HEK293 (cell line): ENCODE measurements at regions not wholly inside any gene's neighbourhood (a gene's known extent, or its start where the extent isn't known, plus 50 kb on each side); places are given as distances from the start of the nearest gene placed in this dataset.

Source experiments
- CTCF ChIA-PET: fragments of 350-600 bp; formaldehyde crosslinking; extraction: SDS; loops from one replicate; lab custom pipeline; 2021; ENCODE audit warnings: antibody characterized with exemption; lab: Yijun Ruan, JAX
- POLR2A ChIA-PET: fragments of 300-600 bp; formaldehyde crosslinking; extraction: SDS; loops from one replicate; lab custom pipeline; 2020; ENCODE audit warnings: antibody characterized with exemption, inconsistent platforms; lab: Yijun Ruan, JAX
- H3K27ac ChIP-seq: fragments of 200-500 bp; sonication (Bioruptor generic); 2 replicates; pipeline ENCODE4 v1.5.1; 2014; ENCODE audit warnings: low read depth, low read length, control low read depth, inconsistent platforms; ENCODE audit errors: extremely low read depth
- H3K36me3 ChIP-seq, 2 experiments: fragments of 200-500 bp in 1 of 2; sonication (Bioruptor generic) in 1 of 2; 1 replicate in 1 of 2; 2 replicates in 1 of 2; pipeline ENCODE4 v1.5.1; 2014 to 2017; ENCODE audit warnings: inconsistent platforms in 2 of 2, low read length in 2 of 2; ENCODE audit not compliant: control insufficient read depth in 2 of 2, insufficient read depth in 1 of 2
- H3K4me1 ChIP-seq: fragments of 200-500 bp; sonication (Bioruptor generic); 2 replicates; pipeline ENCODE4 v1.5.1; 2014; ENCODE audit warnings: mild to moderate bottlenecking, low read length, inconsistent platforms; ENCODE audit not compliant: control insufficient read depth, insufficient read depth
- H3K4me3 ChIP-seq: 2 replicates; pipeline ENCODE4 v1.5.1; 2011; ENCODE audit warnings: low read depth, mild to moderate bottlenecking, control low read depth, low read length, moderate library complexity
- H3K9me3 ChIP-seq: fragments of 200-500 bp; sonication (Bioruptor generic); 2 replicates; pipeline ENCODE4 v1.5.1; 2014; ENCODE audit warnings: low read depth, low read length, inconsistent platforms; ENCODE audit not compliant: control insufficient read depth, insufficient read depth
- BCL11A ChIP-seq: fragments of 450-650 bp; formaldehyde crosslinking; IDR thresholded peaks from 2 replicates; pipeline ENCODE4 v1.5.1; 2016; ENCODE audit warnings: low read depth, missing biosample characterization, missing genetic modification characterization
- MEIS1 ChIP-seq: sonication (generic); formaldehyde crosslinking; IDR thresholded peaks from 2 replicates; pipeline ENCODE4 v1.8.1; 2022; ENCODE audit warnings: missing genetic modification reagents, mild to moderate bottlenecking, borderline replicate concordance
- MYNN ChIP-seq: fragments of 450-650 bp; formaldehyde crosslinking; IDR thresholded peaks from 2 replicates; pipeline ENCODE4 v1.5.1; 2016; ENCODE audit warnings: missing biosample characterization, missing genetic modification characterization, borderline replicate concordance
- SP7 ChIP-seq: fragments of 450-650 bp; formaldehyde crosslinking; IDR thresholded peaks from 2 replicates; pipeline ENCODE4 v1.5.1; 2016; ENCODE audit warnings: missing biosample characterization, missing genetic modification characterization
- TRIM28 ChIP-seq: IDR thresholded peaks from 2 replicates; pipeline ENCODE4 v1.6.1; 2011; ENCODE audit warnings: low read length, control low read depth, borderline replicate concordance
- ZBTB8A ChIP-seq: fragments of 450-650 bp; formaldehyde crosslinking; IDR thresholded peaks from 2 replicates; pipeline ENCODE4 v1.5.1; 2016; ENCODE audit warnings: missing biosample characterization, missing genetic modification characterization
- ZNF16 ChIP-seq: fragments of 450-650 bp; formaldehyde crosslinking; IDR thresholded peaks from 2 replicates; pipeline ENCODE4 v1.5.1; 2016; ENCODE audit warnings: low read depth, missing biosample characterization, missing genetic modification characterization
- ZNF2 ChIP-seq: fragments of 450-650 bp; formaldehyde crosslinking; IDR thresholded peaks from 2 replicates; pipeline ENCODE4 v1.5.1; 2016; ENCODE audit warnings: missing biosample characterization, missing genetic modification characterization
- ZNF211 ChIP-seq: fragments of 450-650 bp; formaldehyde crosslinking; IDR thresholded peaks from 2 replicates; pipeline ENCODE4 v1.5.1; 2016; ENCODE audit warnings: low read depth, missing biosample characterization, missing genetic modification characterization
- ZNF248 ChIP-seq: fragments of 450-650 bp; formaldehyde crosslinking; IDR thresholded peaks from 2 replicates; pipeline ENCODE4 v1.5.1; 2017; ENCODE audit warnings: missing biosample characterization, missing genetic modification characterization
- ZNF48 ChIP-seq: fragments of 450-650 bp; formaldehyde crosslinking; IDR thresholded peaks from 2 replicates; pipeline ENCODE4 v1.5.1; 2016; ENCODE audit warnings: missing biosample characterization, missing genetic modification characterization
- ZNF514 ChIP-seq: fragments of 450-650 bp; formaldehyde crosslinking; IDR thresholded peaks from 2 replicates; pipeline ENCODE4 v1.5.1; 2016; ENCODE audit warnings: missing biosample characterization, missing genetic modification characterization
- ZNF560 ChIP-seq: fragments of 450-650 bp; formaldehyde crosslinking; IDR thresholded peaks from 2 replicates; pipeline ENCODE4 v1.5.1; 2017; ENCODE audit warnings: missing biosample characterization, missing genetic modification characterization, borderline replicate concordance
- ZNF585B ChIP-seq: fragments of 450-650 bp; formaldehyde crosslinking; IDR thresholded peaks from 2 replicates; pipeline ENCODE4 v1.5.1; 2016; ENCODE audit warnings: missing biosample characterization, missing genetic modification characterization
- ZNF610 ChIP-seq: fragments of 450-650 bp; formaldehyde crosslinking; IDR thresholded peaks from 2 replicates; pipeline ENCODE4 v1.5.1; 2016; ENCODE audit warnings: missing biosample characterization, missing genetic modification characterization, borderline replicate concordance
- ZNF701 ChIP-seq: fragments of 450-650 bp; formaldehyde crosslinking; IDR thresholded peaks from 2 replicates; pipeline ENCODE4 v1.5.1; 2016; ENCODE audit warnings: missing biosample characterization, missing genetic modification characterization
- ZNF785 ChIP-seq: fragments of 450-650 bp; formaldehyde crosslinking; IDR thresholded peaks from 2 replicates; pipeline ENCODE4 v1.5.1; 2016; ENCODE audit warnings: missing biosample characterization, missing genetic modification characterization
- ZNF837 ChIP-seq: fragments of 450-650 bp; formaldehyde crosslinking; IDR thresholded peaks from 2 replicates; pipeline ENCODE4 v1.5.1; 2016; ENCODE audit warnings: missing biosample characterization, missing genetic modification characterization
- ZXDB ChIP-seq: fragments of 450-650 bp; formaldehyde crosslinking; IDR thresholded peaks from 2 replicates; pipeline ENCODE4 v1.5.1; 2016; ENCODE audit warnings: missing biosample characterization, missing genetic modification characterization
- TF ChIP-seq, protein P1 (sequence below): fragments of 450-650 bp; formaldehyde crosslinking; conservative IDR thresholded peaks from 2 replicates; pipeline ENCODE4 v1.5.1; 2016; ENCODE audit warnings: low read depth, missing biosample characterization, missing genetic modification characterization
- TF ChIP-seq, protein P2 (sequence below): fragments of 450-650 bp; formaldehyde crosslinking; optimal IDR thresholded peaks from 2 replicates; pipeline ENCODE3; 2016; ENCODE audit warnings: missing biosample characterization, mild to moderate bottlenecking, missing genetic modification characterization
- TF ChIP-seq, protein P3 (sequence below): fragments of 450-650 bp; formaldehyde crosslinking; IDR thresholded peaks from 2 replicates; pipeline ENCODE4 v1.5.1; 2016; ENCODE audit warnings: missing biosample characterization, missing genetic modification characterization
- TF ChIP-seq, protein P4 (sequence below): fragments of 450-650 bp; formaldehyde crosslinking; conservative IDR thresholded peaks from 2 replicates; pipeline ENCODE4 v1.5.1; 2016; ENCODE audit warnings: low read depth, missing biosample characterization, missing genetic modification characterization

DNA sequence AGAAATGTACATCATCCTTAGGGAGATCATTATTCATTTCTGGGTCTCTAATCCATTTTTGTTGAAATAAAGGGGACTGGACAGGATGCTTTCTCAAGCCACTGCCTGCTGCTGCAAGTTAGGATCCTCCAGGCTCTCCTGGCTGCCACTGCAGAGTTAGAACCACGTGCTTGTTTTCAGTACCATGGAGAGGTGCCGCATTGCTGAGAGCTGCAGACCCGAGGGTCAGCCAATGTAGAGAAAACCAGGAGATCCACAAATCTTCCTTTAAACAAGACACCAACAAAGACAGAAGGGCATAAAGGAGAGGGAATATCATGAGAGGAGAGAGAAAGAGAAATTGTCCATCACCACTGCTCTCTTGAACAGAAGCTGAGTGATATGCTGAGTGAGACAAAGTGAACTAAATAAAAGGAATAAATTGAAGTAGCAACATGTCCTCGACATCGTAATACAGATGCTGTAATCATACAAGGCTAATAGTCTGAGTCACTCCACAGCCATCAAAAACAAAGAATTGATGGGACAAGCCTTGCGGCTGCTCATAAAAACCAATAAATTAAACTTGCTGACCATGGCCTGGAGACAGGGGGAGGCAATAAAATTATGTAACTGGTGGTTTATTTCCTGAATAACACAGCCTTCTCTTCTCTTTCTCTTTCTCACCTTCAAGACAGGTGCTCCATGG lies 255.7 kb downstream of the OMA1 start (continued):
- peak; percentile 48; the same call in 1 of the 2 replicates for TF ChIP-seq TRIM28
- no peak for TF ChIP-seq ZNF837 (tag by site-specific recombination)
- TF ChIP-seq ZNF48 = no peak
- TF ChIP-seq ZNF514 (tag by site-specific recombination) = no peak
- TF ChIP-seq ZNF16 (tag by site-specific recombination) = no peak
- TF ChIP-seq, protein P1, sequence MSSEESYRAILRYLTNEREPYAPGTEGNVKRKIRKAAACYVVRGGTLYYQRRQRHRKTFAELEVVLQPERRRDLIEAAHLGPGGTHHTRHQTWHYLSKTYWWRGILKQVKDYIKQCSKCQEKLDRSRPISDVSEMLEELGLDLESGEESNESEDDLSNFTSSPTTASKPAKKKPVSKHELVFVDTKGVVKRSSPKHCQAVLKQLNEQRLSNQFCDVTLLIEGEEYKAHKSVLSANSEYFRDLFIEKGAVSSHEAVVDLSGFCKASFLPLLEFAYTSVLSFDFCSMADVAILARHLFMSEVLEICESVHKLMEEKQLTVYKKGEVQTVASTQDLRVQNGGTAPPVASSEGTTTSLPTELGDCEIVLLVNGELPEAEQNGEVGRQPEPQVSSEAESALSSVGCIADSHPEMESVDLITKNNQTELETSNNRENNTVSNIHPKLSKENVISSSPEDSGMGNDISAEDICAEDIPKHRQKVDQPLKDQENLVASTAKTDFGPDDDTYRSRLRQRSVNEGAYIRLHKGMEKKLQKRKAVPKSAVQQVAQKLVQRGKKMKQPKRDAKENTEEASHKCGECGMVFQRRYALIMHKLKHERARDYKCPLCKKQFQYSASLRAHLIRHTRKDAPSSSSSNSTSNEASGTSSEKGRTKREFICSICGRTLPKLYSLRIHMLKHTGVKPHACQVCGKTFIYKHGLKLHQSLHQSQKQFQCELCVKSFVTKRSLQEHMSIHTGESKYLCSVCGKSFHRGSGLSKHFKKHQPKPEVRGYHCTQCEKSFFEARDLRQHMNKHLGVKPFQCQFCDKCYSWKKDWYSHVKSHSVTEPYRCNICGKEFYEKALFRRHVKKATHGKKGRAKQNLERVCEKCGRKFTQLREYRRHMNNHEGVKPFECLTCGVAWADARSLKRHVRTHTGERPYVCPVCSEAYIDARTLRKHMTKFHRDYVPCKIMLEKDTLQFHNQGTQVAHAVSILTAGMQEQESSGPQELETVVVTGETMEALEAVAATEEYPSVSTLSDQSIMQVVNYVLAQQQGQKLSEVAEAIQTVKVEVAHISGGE = no peak
- no peak for TF ChIP-seq ZNF2
- no peak for TF ChIP-seq ZNF560 (tag by site-specific recombination)
- no peak for TF ChIP-seq ZNF211 (tag by site-specific recombination)
- no peak for TF ChIP-seq ZNF610
- TF ChIP-seq, protein P2, sequence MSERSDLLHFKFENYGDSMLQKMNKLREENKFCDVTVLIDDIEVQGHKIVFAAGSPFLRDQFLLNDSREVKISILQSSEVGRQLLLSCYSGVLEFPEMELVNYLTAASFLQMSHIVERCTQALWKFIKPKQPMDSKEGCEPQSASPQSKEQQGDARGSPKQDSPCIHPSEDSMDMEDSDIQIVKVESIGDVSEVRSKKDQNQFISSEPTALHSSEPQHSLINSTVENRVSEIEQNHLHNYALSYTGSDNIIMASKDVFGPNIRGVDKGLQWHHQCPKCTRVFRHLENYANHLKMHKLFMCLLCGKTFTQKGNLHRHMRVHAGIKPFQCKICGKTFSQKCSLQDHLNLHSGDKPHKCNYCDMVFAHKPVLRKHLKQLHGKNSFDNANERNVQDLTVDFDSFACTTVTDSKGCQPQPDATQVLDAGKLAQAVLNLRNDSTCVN (tag by site-specific recombination) = no peak
- no peak for TF ChIP-seq ZBTB8A (tag by site-specific recombination)
- no peak for TF ChIP-seq ZNF248 (tag by site-specific recombination)
- TF ChIP-seq, protein P3, sequence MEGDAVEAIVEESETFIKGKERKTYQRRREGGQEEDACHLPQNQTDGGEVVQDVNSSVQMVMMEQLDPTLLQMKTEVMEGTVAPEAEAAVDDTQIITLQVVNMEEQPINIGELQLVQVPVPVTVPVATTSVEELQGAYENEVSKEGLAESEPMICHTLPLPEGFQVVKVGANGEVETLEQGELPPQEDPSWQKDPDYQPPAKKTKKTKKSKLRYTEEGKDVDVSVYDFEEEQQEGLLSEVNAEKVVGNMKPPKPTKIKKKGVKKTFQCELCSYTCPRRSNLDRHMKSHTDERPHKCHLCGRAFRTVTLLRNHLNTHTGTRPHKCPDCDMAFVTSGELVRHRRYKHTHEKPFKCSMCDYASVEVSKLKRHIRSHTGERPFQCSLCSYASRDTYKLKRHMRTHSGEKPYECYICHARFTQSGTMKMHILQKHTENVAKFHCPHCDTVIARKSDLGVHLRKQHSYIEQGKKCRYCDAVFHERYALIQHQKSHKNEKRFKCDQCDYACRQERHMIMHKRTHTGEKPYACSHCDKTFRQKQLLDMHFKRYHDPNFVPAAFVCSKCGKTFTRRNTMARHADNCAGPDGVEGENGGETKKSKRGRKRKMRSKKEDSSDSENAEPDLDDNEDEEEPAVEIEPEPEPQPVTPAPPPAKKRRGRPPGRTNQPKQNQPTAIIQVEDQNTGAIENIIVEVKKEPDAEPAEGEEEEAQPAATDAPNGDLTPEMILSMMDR = no peak
- TF ChIP-seq MEIS1 = no peak
- TF ChIP-seq BCL11A (tag by site-specific recombination) = 0 out of 2 replicates have a peak, but pooled peaks have one; percentile 37
- no peak for TF ChIP-seq ZXDB (tag by site-specific recombination)
- 0 out of 2 replicates have a peak, but pooled peaks have one; percentile 55 for TF ChIP-seq SP7 (tag by site-specific recombination)
- TF ChIP-seq, all 188 proteins: peak for 26

DNA sequence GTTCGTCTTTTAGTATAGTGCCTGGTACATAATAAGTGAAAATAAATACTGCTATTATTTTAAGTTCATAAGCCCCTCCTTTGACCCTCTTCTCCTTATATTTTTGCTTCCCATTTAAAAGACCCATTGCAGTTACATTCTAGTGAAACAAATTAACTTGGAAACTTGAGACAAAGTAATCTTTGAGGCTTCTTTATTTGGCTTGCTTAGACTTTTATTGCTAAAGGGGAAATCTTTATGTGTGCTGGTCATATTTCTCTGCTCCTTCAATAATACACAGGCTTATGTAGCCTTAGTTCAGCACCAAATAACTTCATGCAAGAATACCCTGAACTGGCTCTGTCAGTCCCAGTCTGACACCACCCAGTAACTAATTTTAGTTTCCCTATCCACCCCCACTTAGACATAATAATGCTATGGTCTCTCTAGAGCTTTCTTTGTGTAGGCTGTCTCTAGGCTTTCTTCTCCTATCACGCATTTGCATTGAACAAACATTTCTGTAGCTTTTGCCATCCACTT lies 257.8 kb downstream of the OMA1 start:
- no peaks in the 10 kb centered on the region for H3K36me3 ChIP-seq
- H3K27ac ChIP-seq = no peak overlapping the region
- H3K4me1 ChIP-seq = peaks cover 7% of the 10 kb centered on the region; the same call in 1 of the 2 replicates
- no peaks in the 10 kb centered on the region for H3K9me3 ChIP-seq
- CTCF ChIA-PET = no interaction called here
- POLR2A ChIA-PET = no interaction called here
- H3K4me3 ChIP-seq = no peak overlapping the region
- TF ChIP-seq ZNF785 (tag by site-specific recombination) = no peak
- TF ChIP-seq, protein P4, sequence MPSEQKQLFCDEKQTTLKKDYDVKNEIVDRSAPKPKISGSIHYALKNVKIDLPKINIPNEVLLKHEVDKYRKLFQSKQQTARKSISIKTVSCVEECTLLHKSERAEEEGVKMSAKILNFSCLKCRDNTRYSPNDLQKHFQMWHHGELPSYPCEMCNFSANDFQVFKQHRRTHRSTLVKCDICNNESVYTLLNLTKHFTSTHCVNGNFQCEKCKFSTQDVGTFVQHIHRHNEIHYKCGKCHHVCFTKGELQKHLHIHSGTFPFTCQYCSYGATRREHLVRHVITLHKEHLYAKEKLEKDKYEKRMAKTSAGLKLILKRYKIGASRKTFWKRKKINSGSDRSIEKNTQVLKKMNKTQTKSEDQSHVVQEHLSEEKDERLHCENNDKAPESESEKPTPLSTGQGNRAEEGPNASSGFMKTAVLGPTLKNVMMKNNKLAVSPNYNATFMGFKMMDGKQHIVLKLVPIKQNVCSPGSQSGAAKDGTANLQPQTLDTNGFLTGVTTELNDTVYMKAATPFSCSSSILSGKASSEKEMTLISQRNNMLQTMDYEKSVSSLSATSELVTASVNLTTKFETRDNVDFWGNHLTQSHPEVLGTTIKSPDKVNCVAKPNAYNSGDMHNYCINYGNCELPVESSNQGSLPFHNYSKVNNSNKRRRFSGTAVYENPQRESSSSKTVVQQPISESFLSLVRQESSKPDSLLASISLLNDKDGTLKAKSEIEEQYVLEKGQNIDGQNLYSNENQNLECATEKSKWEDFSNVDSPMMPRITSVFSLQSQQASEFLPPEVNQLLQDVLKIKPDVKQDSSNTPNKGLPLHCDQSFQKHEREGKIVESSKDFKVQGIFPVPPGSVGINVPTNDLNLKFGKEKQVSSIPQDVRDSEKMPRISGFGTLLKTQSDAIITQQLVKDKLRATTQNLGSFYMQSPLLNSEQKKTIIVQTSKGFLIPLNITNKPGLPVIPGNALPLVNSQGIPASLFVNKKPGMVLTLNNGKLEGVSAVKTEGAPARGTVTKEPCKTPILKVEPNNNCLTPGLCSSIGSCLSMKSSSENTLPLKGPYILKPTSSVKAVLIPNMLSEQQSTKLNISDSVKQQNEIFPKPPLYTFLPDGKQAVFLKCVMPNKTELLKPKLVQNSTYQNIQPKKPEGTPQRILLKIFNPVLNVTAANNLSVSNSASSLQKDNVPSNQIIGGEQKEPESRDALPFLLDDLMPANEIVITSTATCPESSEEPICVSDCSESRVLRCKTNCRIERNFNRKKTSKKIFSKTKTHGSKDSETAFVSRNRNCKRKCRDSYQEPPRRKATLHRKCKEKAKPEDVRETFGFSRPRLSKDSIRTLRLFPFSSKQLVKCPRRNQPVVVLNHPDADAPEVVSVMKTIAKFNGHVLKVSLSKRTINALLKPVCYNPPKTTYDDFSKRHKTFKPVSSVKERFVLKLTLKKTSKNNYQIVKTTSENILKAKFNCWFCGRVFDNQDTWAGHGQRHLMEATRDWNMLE (tag by site-specific recombination) = 0 out of 2 replicates have a peak, but pooled peaks have one; percentile 2
- no peak for TF ChIP-seq ZNF585B (tag by site-specific recombination)
- peak; percentile 82 for TF ChIP-seq MYNN (tag by site-specific recombination)
- no peak for TF ChIP-seq ZNF701
